ENCODE measurements at regions not wholly inside any gene's neighbourhood (a gene's known extent, or its start where the extent isn't known, plus 50 kb on each side); places are given as distances from the start of the nearest gene placed in this dataset.
A peak's percentile ranks its signal among the peaks of the same experiment; 100 is the strongest.

GRCh38 chr13:64075543-64076271, 2660.1 kb upstream of the PCDH20 start (continued):
- TF ChIP-seq SP2 (CRISPR knock-in tag; IDR thresholded peaks at IDR 0.05) (peak; percentile 98), GPBP1L1 (CRISPR knock-in tag; IDR thresholded peaks at IDR 0.05) (no peak), CAMTA2 (CRISPR knock-in tag; IDR thresholded peaks at IDR 0.05; ENCODE audit: borderline replicate concordance) (no peak), ZNF670 (CRISPR knock-in tag; IDR thresholded peaks at IDR 0.05; ENCODE audit: borderline replicate concordance) (0 out of 2 replicates have a peak, but pooled peaks have one; percentile 10), HMGA1 (CRISPR knock-in tag; conservative IDR thresholded peaks at IDR 0.05) (no peak), HNRNPH1 (optimal IDR thresholded peaks at IDR 0.05; ENCODE audit: low read depth, low read length) (no peak), RFX5 (IDR thresholded peaks at IDR 0.05; ENCODE audit: low read depth, low read length) (no peak), ZNF678 (CRISPR knock-in tag; IDR thresholded peaks at IDR 0.05) (no peak), ZNF839 (CRISPR knock-in tag; IDR thresholded peaks at IDR 0.05; ENCODE audit: borderline replicate concordance) (no peak), ZNF432 (CRISPR knock-in tag; IDR thresholded peaks at IDR 0.05; ENCODE audit: borderline replicate concordance) (no peak), BCL3 (CRISPR knock-in tag; IDR thresholded peaks at IDR 0.05) (no peak), ZNF33B (CRISPR knock-in tag; IDR thresholded peaks at IDR 0.05) (no peak), HCFC1 (IDR thresholded peaks at IDR 0.05; ENCODE audit: low read depth, low read length) (peak; percentile 49; the same call in 1 of the 2 replicates), ZNF230 (CRISPR knock-in tag; IDR thresholded peaks at IDR 0.05) (no peak), DRAP1 (CRISPR knock-in tag; IDR thresholded peaks at IDR 0.05) (peak; percentile 86), ZFP36L1 (CRISPR knock-in tag; IDR thresholded peaks at IDR 0.05) (no peak), ELK4 (CRISPR knock-in tag; IDR thresholded peaks at IDR 0.05; ENCODE audit: borderline replicate concordance) (no peak), ZBTB21 (CRISPR knock-in tag; IDR thresholded peaks at IDR 0.05) (no peak), NR2F6 (IDR thresholded peaks at IDR 0.05) (no peak), NR2F6 (CRISPR knock-in tag; IDR thresholded peaks at IDR 0.05) (peak; percentile 27; the same call in 1 of the 2 replicates), ZNF281 (CRISPR knock-in tag; IDR thresholded peaks at IDR 0.05; ENCODE audit: borderline replicate concordance) (no peak), BRF2 (CRISPR knock-in tag; IDR thresholded peaks at IDR 0.05) (no peak), SMARCE1 (IDR thresholded peaks at IDR 0.05; ENCODE audit: borderline replicate concordance) (no peak)
